ENCODE measurements at regions not wholly inside any gene's neighbourhood (a gene's known extent, or its start where the extent isn't known, plus 50 kb on each side); places are given as distances from the start of the nearest gene placed in this dataset.

- TF ChIP-seq ATF3 (IDR thresholded peaks at IDR 0.05) (no peak), CTCF (IDR thresholded peaks at IDR 0.05; ENCODE audit: low read depth, low read length, missing input control) (no peak), MAX (IDR thresholded peaks at IDR 0.05) (no peak), YY1 (IDR thresholded peaks at IDR 0.05) (no peak), REST (IDR thresholded peaks at IDR 0.05) (no peak), RAD21 (IDR thresholded peaks at IDR 0.05) (no peak), SP1 (IDR thresholded peaks at IDR 0.05) (no peak), EGR1 (IDR thresholded peaks at IDR 0.05; ENCODE audit: low read depth in 2 of 2) (no peak), TAF1 (conservative IDR thresholded peaks at IDR 0.05) (no peak), ZBTB33 (IDR thresholded peaks at IDR 0.05) (no peak)
These were observed 191.2 kb upstream of the SHH start for GRCh38 chr7:156003220-156004162.
